Activated CD4-positive, alpha-beta T cell treated with anti-CD3 and anti-CD28 coated beads for 36 hours (primary cell): ENCODE measurements at regions not wholly inside any gene's neighbourhood (a gene's known extent, or its start where the extent isn't known, plus 50 kb on each side); places are given as distances from the start of the nearest gene placed in this dataset.
"Not testable (repeated sequence)": the region's sequence is repeated elsewhere in the genome, so short reads cannot be mapped to it uniquely, and the experiment has no call there.

Experiments
- ATAC-seq: fragments of 200-7000 bp; cut with Tn5 transposase; one replicate; pipeline ENCODE4 v1.10.0; 2021; ENCODE audit warnings: mild to moderate bottlenecking, moderate library complexity
- CTCF ChIA-PET: fragments of 350-600 bp; sonication (Branson Sonifier 250); formaldehyde crosslinking; loops from one replicate; lab custom pipeline; 2021; ENCODE audit warnings: antibody characterized with exemption; lab: Charles Lee
- POLR2A ChIA-PET: fragments of 350-600 bp; sonication (Branson Sonifier 250); formaldehyde crosslinking; loops from one replicate; lab custom pipeline; 2021; ENCODE audit warnings: antibody characterized with exemption, inconsistent platforms; lab: Charles Lee
- DNase-seq: peaks from one replicate; pipeline ENCODE4 v3.0.0-alpha.2; 2020
- H3K27ac Mint-ChIP-seq: one replicate; pipeline ENCODE4 v1.8.0; 2021; ENCODE audit warnings: mixed read lengths
- H3K27me3 Mint-ChIP-seq: one replicate; pipeline ENCODE4 v1.8.0; 2021; ENCODE audit warnings: mixed read lengths
- H3K36me3 Mint-ChIP-seq: one replicate; pipeline ENCODE4 v1.8.0; 2021; ENCODE audit warnings: low read depth, mixed read lengths
- H3K4me1 Mint-ChIP-seq: one replicate; pipeline ENCODE4 v1.8.0; 2021; ENCODE audit warnings: mixed read lengths
- H3K4me3 Mint-ChIP-seq: one replicate; pipeline ENCODE4 v1.8.0; 2021; ENCODE audit warnings: mild to moderate bottlenecking, moderate library complexity, mixed read lengths
- H3K9me3 Mint-ChIP-seq: one replicate; pipeline ENCODE4 v1.8.0; 2021; ENCODE audit warnings: low read depth, mixed read lengths
- intact Hi-C, 2 experiments: fragments of 100-400 bp; cut with DNase I in 1 of 2; cut with micrococcal nuclease in 1 of 2; formaldehyde crosslinking; loops; one replicate each; pipeline versions ENCODE4 v1.14.2 to v1.15.1; 2022 to 2024; cut with DNase I, micrococcal nuclease

GRCh38 chr3:83251490-83251889 lies 1490.0 kb upstream of the GBE1 start:
- no peaks in the 10 kb centered on the region for H3K36me3 Mint-ChIP-seq
- no peak for ATAC-seq
- peaks cover 7% of the 10 kb centered on the region for H3K9me3 Mint-ChIP-seq
- CTCF ChIA-PET: no interaction called here
- no peak overlapping the region for H3K4me3 Mint-ChIP-seq
- no peaks in the 10 kb centered on the region for H3K4me1 Mint-ChIP-seq
- POLR2A ChIA-PET: no interaction called here
- H3K27ac Mint-ChIP-seq: no peak overlapping the region
- intact Hi-C loops: no loop called here
- no peak for DNase-seq
- H3K27me3 Mint-ChIP-seq: no peaks in the 10 kb centered on the region

- ATAC-seq (no peak), DNase-seq (no peak)
- intact Hi-C loops: no loop called here
- no peak overlapping the region for H3K4me3 Mint-ChIP-seq
- H3K27me3 Mint-ChIP-seq: no peaks in the 10 kb centered on the region
- no peaks in the 10 kb centered on the region for H3K4me1 Mint-ChIP-seq
- peaks cover 11% of the 10 kb centered on the region for H3K9me3 Mint-ChIP-seq
- ChIA-PET CTCF (no interaction called here), POLR2A (no interaction called here)
- no peak overlapping the region for H3K27ac Mint-ChIP-seq
- no peaks in the 10 kb centered on the region for H3K36me3 Mint-ChIP-seq
Observed at GRCh38 chr3:83250613-83251012, 1489.2 kb upstream of the GBE1 start.

- Mint-ChIP-seq H3K4me3 (no peak overlapping the region), H3K27me3 (no peaks in the 10 kb centered on the region), H3K9me3 (peaks cover 14% of the 10 kb centered on the region), H3K4me1 (no peaks in the 10 kb centered on the region), H3K36me3 (no peaks in the 10 kb centered on the region), H3K27ac (no peak overlapping the region)
- ATAC-seq (no peak), DNase-seq (no peak)
- POLR2A ChIA-PET: no interaction called here
- intact Hi-C loops: no loop called here
- CTCF ChIA-PET: no interaction called here
Observed at GRCh38 chr3:83248454-83248853, 1487.0 kb upstream of the GBE1 start.

GRCh38 chr3:83235180-83235814 lies 1473.9 kb upstream of the GBE1 start:
- H3K4me3 Mint-ChIP-seq: no peak overlapping the region
- DNase-seq (no peak), ATAC-seq (no peak)
- intact Hi-C loops: no loop called here
- POLR2A ChIA-PET: no interaction called here
- H3K36me3 Mint-ChIP-seq: no peaks in the 10 kb centered on the region
- H3K9me3 Mint-ChIP-seq: peaks cover 7% of the 10 kb centered on the region
- H3K27me3 Mint-ChIP-seq: no peaks in the 10 kb centered on the region
- H3K27ac Mint-ChIP-seq: no peak overlapping the region
- no peaks in the 10 kb centered on the region for H3K4me1 Mint-ChIP-seq
- CTCF ChIA-PET: no interaction called here

GRCh38 chr3:83233715-83234114 lies 1472.3 kb upstream of the GBE1 start:
- ChIA-PET POLR2A (no interaction called here), CTCF (no interaction called here)
- H3K4me1 Mint-ChIP-seq: no peaks in the 10 kb centered on the region
- H3K36me3 Mint-ChIP-seq: no peaks in the 10 kb centered on the region
- intact Hi-C loops: no loop called here
- DNase-seq: no peak
- ATAC-seq: no peak
- H3K27me3 Mint-ChIP-seq: no peaks in the 10 kb centered on the region
- H3K9me3 Mint-ChIP-seq: peaks cover 5% of the 10 kb centered on the region
- H3K4me3 Mint-ChIP-seq: no peak overlapping the region
- H3K27ac Mint-ChIP-seq: no peak overlapping the region

- CTCF ChIA-PET: no interaction called here
Observed at GRCh38 chr3:83230841-83231240, 1469.4 kb upstream of the GBE1 start.

GRCh38 chr3:83230376-83230775 lies 1468.9 kb upstream of the GBE1 start:
- H3K4me3 Mint-ChIP-seq: no peak overlapping the region
- no peaks in the 10 kb centered on the region for H3K36me3 Mint-ChIP-seq
- ChIA-PET POLR2A (no interaction called here), CTCF (no interaction called here)
- no peaks in the 10 kb centered on the region for H3K27me3 Mint-ChIP-seq
- H3K9me3 Mint-ChIP-seq: peaks cover 7% of the 10 kb centered on the region
- ATAC-seq: no peak
- no peak overlapping the region for H3K27ac Mint-ChIP-seq
- intact Hi-C loops: no loop called here
- no peak for DNase-seq
- no peaks in the 10 kb centered on the region for H3K4me1 Mint-ChIP-seq

More at GRCh38 chr3:83230841-83231240, 1469.4 kb upstream of the GBE1 start:
- no peak overlapping the region for H3K4me3 Mint-ChIP-seq
- H3K4me1 Mint-ChIP-seq: no peaks in the 10 kb centered on the region
- POLR2A ChIA-PET: no interaction called here
- intact Hi-C loops: no loop called here
- H3K36me3 Mint-ChIP-seq: no peaks in the 10 kb centered on the region
- peaks cover 7% of the 10 kb centered on the region for H3K9me3 Mint-ChIP-seq
- no peak overlapping the region for H3K27ac Mint-ChIP-seq
- DNase-seq: no peak
- ATAC-seq: no peak
- no peaks in the 10 kb centered on the region for H3K27me3 Mint-ChIP-seq

- Mint-ChIP-seq H3K27ac (no peak overlapping the region), H3K4me3 (no peak overlapping the region), H3K36me3 (no peaks in the 10 kb centered on the region), H3K9me3 (peaks cover 5% of the 10 kb centered on the region), H3K4me1 (no peaks in the 10 kb centered on the region), H3K27me3 (no peaks in the 10 kb centered on the region)
- ATAC-seq: no peak
- CTCF ChIA-PET: no interaction called here
- DNase-seq: no peak
- POLR2A ChIA-PET: no interaction called here
- intact Hi-C loops: no loop called here
Observed at GRCh38 chr3:83226751-83227150, 1465.3 kb upstream of the GBE1 start.

- intact Hi-C loops: no loop called here
- no peaks in the 10 kb centered on the region for H3K27me3 Mint-ChIP-seq
- DNase-seq: no peak
- CTCF ChIA-PET: no interaction called here
- no peaks in the 10 kb centered on the region for H3K36me3 Mint-ChIP-seq
- no peak overlapping the region for H3K4me3 Mint-ChIP-seq
- H3K4me1 Mint-ChIP-seq: no peaks in the 10 kb centered on the region
- POLR2A ChIA-PET: no interaction called here
- H3K27ac Mint-ChIP-seq: no peak overlapping the region
- H3K9me3 Mint-ChIP-seq: peaks cover 5% of the 10 kb centered on the region
- no peak for ATAC-seq
Observed at GRCh38 chr3:83224101-83224868, 1462.8 kb upstream of the GBE1 start.

- Mint-ChIP-seq H3K27ac (no peak overlapping the region), H3K4me3 (no peak overlapping the region), H3K36me3 (no peaks in the 10 kb centered on the region), H3K4me1 (no peaks in the 10 kb centered on the region), H3K27me3 (no peaks in the 10 kb centered on the region), H3K9me3 (peaks cover 8% of the 10 kb centered on the region)
- POLR2A ChIA-PET: no interaction called here
- no peak for ATAC-seq
- DNase-seq: no peak
- CTCF ChIA-PET: no interaction called here
- intact Hi-C loops: no loop called here
Observed at GRCh38 chr3:83218383-83219200, 1457.1 kb upstream of the GBE1 start.

GRCh38 chr3:83217595-83218118 lies 1456.2 kb upstream of the GBE1 start:
- H3K4me1 Mint-ChIP-seq, POLR2A ChIA-PET, H3K9me3 Mint-ChIP-seq, DNase-seq, H3K4me3 Mint-ChIP-seq, intact Hi-C loops, H3K27ac Mint-ChIP-seq, ATAC-seq, H3K36me3 Mint-ChIP-seq, H3K27me3 Mint-ChIP-seq: not testable (repeated sequence)
- CTCF ChIA-PET: interaction anchor here (0.7 kb wide), 1 partner anchor 775 kb away, joined by 3 read pairs; no protein-coding TSS in a partner anchor
